Esophagus squamous epithelium (tissue), 5 donors: ENCODE measurements at regions not wholly inside any gene's neighbourhood (a gene's known extent, or its start where the extent isn't known, plus 50 kb on each side); places are given as distances from the start of the nearest gene placed in this dataset.

ENCODE experiments used
- DNase-seq: peaks from one replicate; lab custom pipeline; 2025; lab: John Stamatoyannopoulos, UW
- H3K27ac ChIP-seq, 4 donors: fragments of 200-600 bp; sonication (generic); one replicate each; pipeline ENCODE4 v1.5.1; 2016 to 2019; ENCODE audit warnings: mild to moderate bottlenecking in 1 of 4
- H3K27me3 ChIP-seq, 4 donors: fragments of 200-600 bp; sonication (generic); 1 replicate in 3 of 4; 2 replicates in 1 of 4; pipeline versions ENCODE4 v1.5.1 to v1.6.0; 2017 to 2021; ENCODE audit warnings: antibody characterized with exemption in 1 of 4
- H3K36me3 ChIP-seq, 3 donors: fragments of 200-600 bp; sonication (generic); one replicate each; pipeline ENCODE4 v1.5.1; 2016 to 2019
- H3K4me1 ChIP-seq, 3 donors: fragments of 200-600 bp; sonication (generic); one replicate each; pipeline ENCODE4 v1.5.1; 2017 to 2019
- H3K4me3 ChIP-seq, 4 donors: fragments of 200-600 bp; sonication (generic); 1 replicate in 3 of 4; 2 replicates in 1 of 4; pipeline ENCODE4 v1.5.1; 2016 to 2019; ENCODE audit warnings: mild to moderate bottlenecking in 2 of 4, moderate library complexity in 1 of 4
- H3K9me3 ChIP-seq, 3 donors: fragments of 200-600 bp; sonication (generic); one replicate each; pipeline ENCODE4 v1.5.1; 2016 to 2019
- CTCF ChIP-seq, 6 experiments: fragments of 450-650 bp in 4 of 6; fragments of 200-600 bp in 2 of 6; sonication (generic) in 2 of 6; IDR thresholded peaks; one replicate each; pipeline ENCODE4 v1.5.1; 2016 to 2019; ENCODE audit warnings: antibody characterized with exemption in 6 of 6, mild to moderate bottlenecking in 4 of 6, moderate library complexity in 4 of 6
- POLR2A ChIP-seq, 4 donors: fragments of 450-650 bp; IDR thresholded peaks; one replicate each; pipeline ENCODE4 v1.6.1; 2017; ENCODE audit warnings: antibody characterized with exemption in 4 of 4, mild to moderate bottlenecking in 4 of 4, moderate library complexity in 3 of 4
- WGBS, 2 donors: methylation state at CpG; one replicate each; pipeline ENCODE4 v1.1.5; 2018; 5-methylcytosine and 5-hydroxymethylcytosine counted together
- intact Hi-C: fragments of 100-400 bp; cut with DNase I; formaldehyde crosslinking; loops from one replicate; pipeline ENCODE4 v1.15.0; 2022
- donor health status: DM: yes; HTN: yes; CAD: no.

GRCh38 chr6:130303431-130303830, 62.4 kb upstream of the TMEM200A start:
- TF ChIP-seq CTCF (IDR thresholded peaks at IDR 0.05) (no peak), POLR2A (IDR thresholded peaks at IDR 0.05) (no peak)
- H3K36me3 ChIP-seq: no peaks in the 10 kb centered on the region
- no peak overlapping the region for H3K4me3 ChIP-seq
- H3K27me3 ChIP-seq: no peaks in the 10 kb centered on the region
- DNase-seq: no peak
- H3K9me3 ChIP-seq: no peaks in the 10 kb centered on the region
- no peak overlapping the region for H3K27ac ChIP-seq
- no peaks in the 10 kb centered on the region for H3K4me1 ChIP-seq
- intact Hi-C loops: no loop called here

DNA sequence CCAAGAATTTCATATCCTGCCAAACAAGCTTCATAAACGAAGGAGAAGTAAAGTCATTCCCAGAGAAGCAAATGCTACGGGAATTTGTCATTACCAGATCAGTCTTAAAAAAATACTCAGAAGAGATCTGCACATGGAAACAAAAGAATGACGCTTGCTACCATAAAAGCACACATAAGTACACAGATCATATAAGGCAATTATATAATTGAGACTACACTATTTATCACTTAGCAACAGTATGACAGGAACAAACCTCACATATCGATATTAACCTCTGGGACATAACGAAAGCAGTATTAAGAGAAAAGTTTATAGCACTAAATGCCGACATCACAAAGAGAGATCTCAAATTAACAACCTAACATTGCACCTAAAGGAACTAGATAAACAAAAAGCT, 67.6 kb upstream of the TMEM200A start:
- no peaks in the 10 kb centered on the region for H3K4me1 ChIP-seq
- WGBS, 2 donors: 84 to 85% methylated on average over 6 of the region's 6 CpGs
- H3K27ac ChIP-seq: no peak overlapping the region
- no peaks in the 10 kb centered on the region for H3K27me3 ChIP-seq
- no peaks in the 10 kb centered on the region for H3K9me3 ChIP-seq
- no peak for DNase-seq
- intact Hi-C loops: no loop called here
- H3K4me3 ChIP-seq: no peak overlapping the region
- H3K36me3 ChIP-seq: no peaks in the 10 kb centered on the region
- no peak for TF ChIP-seq CTCF (IDR thresholded peaks at IDR 0.05)
- TF ChIP-seq POLR2A (IDR thresholded peaks at IDR 0.05): no peak

- Histone ChIP-seq H3K36me3 (no peaks in the 10 kb centered on the region), H3K27ac (no peak overlapping the region), H3K27me3 (no peaks in the 10 kb centered on the region), H3K9me3 (no peaks in the 10 kb centered on the region), H3K4me1 (no peaks in the 10 kb centered on the region), H3K4me3 (no peak overlapping the region)
- no peak for DNase-seq
- WGBS, 2 donors: 89% methylated on average over 1 of the region's 1 CpG; no CpG with 5 or more reads in 1 of the 2 donors
- no peak for TF ChIP-seq POLR2A (IDR thresholded peaks at IDR 0.05)
- no peak for TF ChIP-seq CTCF (IDR thresholded peaks at IDR 0.05)
- intact Hi-C loops: no loop called here
Observed at GRCh38 chr6:130296854-130297253, 69.0 kb upstream of the TMEM200A start.

DNA sequence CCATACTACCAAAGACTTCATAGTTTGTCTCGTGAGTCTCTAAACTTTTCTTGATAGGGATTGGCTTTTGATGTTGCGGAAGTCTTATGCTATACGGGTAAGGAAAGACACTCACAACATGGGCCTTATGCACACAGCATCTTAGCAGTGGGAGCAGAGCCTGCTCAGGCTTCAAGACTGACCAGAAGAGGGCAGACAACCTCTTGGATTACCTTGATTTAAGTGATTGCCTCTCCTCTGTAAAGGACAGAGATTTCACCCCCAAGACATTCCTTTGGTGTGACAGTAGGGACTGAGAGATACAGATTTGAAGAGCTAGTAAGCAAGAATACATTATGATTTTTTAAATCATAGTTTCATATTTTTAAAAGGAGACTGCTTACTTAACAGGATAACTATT, 71.0 kb upstream of the SAMD3 start:
- intact Hi-C loops: no loop called here

GRCh38 chr6:130288065-130288464, 65.3 kb upstream of the SAMD3 start:
- TF ChIP-seq CTCF (IDR thresholded peaks at IDR 0.05) (no peak), POLR2A (IDR thresholded peaks at IDR 0.05) (no peak)
- no peak overlapping the region for H3K27ac ChIP-seq

More for the DNA sequence above, 71.0 kb upstream of the SAMD3 start:
- no peak overlapping the region for H3K27ac ChIP-seq
- H3K4me1 ChIP-seq: no peaks in the 10 kb centered on the region
- H3K27me3 ChIP-seq: no peaks in the 10 kb centered on the region
- 61 to 70% methylated on average over 3 of the region's 3 CpGs for WGBS, 2 donors
- TF ChIP-seq POLR2A (IDR thresholded peaks at IDR 0.05): no peak
- peak in 4 of 6 experiments; percentile 11 to 52 (median 20) for TF ChIP-seq CTCF (IDR thresholded peaks at IDR 0.05)
- H3K36me3 ChIP-seq: no peaks in the 10 kb centered on the region
- no peaks in the 10 kb centered on the region for H3K9me3 ChIP-seq
- H3K4me3 ChIP-seq: no peak overlapping the region
- no peak for DNase-seq

More at GRCh38 chr6:130288065-130288464, 65.3 kb upstream of the SAMD3 start:
- WGBS, 2 donors: 4 to 12% methylated on average over 2 of the region's 2 CpGs
- DNase-seq: no peak
- H3K4me3 ChIP-seq: no peak overlapping the region
- no peaks in the 10 kb centered on the region for H3K4me1 ChIP-seq
- no peaks in the 10 kb centered on the region for H3K27me3 ChIP-seq
- H3K36me3 ChIP-seq: no peaks in the 10 kb centered on the region
- H3K9me3 ChIP-seq: no peaks in the 10 kb centered on the region
- intact Hi-C loops: no loop called here
